GM12873 (cell line): ENCODE measurements at regions not wholly inside any gene's neighbourhood (a gene's known extent, or its start where the extent isn't known, plus 50 kb on each side); places are given as distances from the start of the nearest gene placed in this dataset.

Experiments
- CTCF ChIP-seq: IDR thresholded peaks from 2 replicates; pipeline ENCODE4 v1.5.1; 2012; ENCODE audit warnings: low read depth, mild to moderate bottlenecking, moderate library complexity, low read length, control low read depth; ENCODE audit not compliant: insufficient read depth; ENCODE audit errors: missing control alignments

DNA sequence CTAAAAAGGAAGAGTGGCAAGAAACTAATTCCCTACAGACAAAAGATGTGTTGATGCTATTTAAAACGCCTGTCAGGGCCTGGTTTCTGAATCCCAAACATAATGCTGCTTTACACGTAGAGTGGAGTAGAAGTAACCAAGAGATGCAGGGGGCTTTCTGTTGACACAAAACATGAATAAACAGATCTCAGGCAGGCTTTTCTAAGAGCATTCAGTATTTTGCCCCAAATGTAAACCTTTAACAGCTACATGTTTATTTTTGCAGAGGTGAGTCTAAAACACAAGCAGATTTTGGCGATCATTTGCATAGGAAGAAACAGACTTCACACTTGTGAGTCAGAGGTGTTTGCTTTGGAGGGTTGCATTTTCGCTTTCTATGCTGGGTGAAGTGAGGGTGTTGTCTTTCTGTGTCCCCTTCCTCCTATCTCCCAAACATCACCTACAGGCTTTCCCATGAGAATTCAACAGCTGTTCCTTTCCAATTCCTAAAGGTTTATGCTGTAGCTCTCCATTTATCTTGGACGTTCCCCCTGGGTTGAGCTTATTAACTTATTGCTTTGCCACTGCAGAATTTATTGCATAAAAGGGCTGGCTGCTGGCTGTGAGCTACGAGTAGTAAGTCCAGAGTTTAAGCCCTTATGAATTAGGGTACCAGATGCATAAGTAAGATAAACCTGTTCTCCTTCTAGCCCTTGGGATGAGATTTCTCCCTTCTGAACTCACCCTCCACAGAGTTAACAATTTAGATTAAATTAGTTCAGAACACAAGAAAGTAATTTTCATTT is 156.7 kb downstream of the DIPK2A start:
- no peak for TF ChIP-seq CTCF

DNA sequence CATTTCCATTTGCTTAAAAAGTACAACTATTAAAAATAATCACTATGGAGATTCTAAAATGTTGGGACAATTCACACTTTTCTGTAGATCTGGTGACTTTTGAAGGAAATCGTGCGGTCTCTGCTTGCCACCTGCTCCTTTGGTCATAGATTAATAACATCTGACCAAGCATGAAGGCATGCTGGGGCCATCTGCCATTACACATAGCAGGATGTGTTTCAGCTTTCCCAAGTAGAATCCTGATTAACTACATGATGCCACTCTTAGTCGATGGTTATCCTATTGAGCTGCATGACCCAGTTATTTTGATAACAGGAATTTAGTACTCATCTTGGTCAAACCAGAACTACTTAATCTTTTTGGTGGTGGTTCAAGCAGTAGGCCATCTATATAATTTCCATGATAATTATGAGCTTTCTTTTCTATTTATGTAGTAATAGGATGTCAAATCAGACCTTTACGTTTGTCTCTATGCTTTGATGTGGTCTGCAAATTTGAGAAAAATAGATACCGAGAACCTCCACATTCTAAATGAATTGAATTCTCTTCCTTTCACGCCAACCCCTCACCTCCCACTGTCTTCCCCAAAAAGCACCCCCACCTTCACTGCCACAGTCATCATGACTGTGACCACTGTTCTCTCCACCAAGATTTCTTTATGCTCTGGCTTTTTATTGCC is 158.1 kb downstream of the DIPK2A start:
- no peak for TF ChIP-seq CTCF

DNA sequence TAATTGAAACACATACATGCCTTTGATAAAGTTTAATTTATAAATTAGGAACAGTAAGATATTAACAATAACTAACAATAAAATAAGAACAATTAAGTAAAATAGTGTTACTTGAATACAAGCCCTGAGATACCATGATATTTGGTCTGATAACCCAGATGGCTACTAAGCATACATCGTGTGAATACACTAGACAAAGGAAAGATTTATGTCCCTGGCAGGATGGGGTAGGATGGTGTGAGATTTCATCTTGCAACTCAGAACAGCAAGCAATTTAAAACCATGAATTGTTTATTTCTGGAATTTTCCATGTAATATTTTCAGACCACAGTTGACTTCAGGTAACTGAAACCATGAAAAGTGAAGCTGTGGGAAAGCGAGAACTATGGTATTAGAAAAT is 169.5 kb downstream of the DIPK2A start:
- TF ChIP-seq CTCF, result no peak

DNA sequence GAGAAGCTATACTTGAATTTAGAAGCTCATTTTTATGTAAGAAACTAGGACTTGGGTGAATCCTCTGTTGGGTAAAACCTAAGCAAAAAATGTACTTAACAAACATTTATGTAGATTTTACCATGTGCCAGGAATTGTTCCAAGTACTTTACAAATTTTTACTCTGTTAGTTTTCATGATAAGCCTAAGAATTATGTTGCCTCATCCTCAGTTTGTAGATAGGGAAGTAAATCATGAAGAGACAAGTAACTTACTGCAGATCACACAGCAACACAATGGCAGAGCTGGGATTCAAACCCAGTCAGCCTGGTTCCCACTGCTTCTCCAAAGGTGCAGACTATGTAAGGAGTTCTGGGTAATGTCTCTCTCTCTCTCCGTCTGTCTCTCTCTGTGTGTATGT is 169.9 kb downstream of the DIPK2A start:
- no peak for TF ChIP-seq CTCF

DNA sequence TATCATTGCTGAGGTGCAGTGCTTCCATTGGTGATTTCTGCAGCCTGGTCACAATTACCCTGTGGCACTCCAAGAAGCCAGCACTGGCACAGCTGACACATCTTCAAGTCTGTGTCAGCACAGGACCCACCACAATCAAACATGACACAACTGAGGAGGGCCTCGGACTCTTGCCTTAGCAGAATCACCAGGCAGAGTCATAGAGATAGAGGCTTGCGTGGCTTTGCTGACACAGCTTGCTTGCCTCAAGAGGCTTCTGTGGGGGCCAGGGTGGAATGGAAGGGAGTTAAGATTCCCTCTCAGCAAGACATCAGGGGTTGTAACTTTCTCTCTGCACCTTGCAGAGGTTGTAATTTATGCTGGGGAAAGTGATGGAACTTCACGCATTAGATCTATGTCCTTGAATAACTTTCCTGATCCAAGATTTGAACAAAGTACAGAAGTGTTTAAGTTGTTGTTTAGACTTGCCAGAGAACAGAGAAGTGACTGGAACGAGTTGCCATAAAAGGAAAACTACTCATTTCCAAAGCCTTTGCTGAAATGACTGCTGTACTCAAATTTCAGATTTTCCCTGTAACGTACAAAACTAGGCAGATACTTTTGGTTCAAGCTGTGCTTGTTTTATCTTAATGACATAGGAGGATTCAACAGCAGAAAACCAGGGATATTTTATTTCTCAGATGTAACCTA is 170.7 kb downstream of the DIPK2A start:
- no peak for TF ChIP-seq CTCF

DNA sequence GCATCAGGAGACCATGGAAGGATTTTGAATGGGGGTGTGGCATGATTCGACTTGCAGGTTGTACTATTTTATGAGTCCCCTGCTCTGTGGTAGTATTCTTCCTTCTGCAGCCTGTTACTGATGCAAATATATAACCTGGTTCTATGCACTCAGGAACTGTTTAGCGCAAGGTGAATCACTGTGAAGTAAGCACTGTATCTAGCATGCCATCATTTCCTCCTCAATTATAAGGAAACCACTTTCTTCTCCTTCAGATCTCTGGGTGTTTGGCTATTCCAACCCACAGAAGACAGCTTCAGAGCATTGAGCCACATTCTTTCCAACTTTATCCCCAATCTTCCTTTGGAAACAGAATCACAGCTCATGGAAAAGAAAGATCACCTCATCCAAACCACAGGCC is 176.7 kb downstream of the DIPK2A start:
- TF ChIP-seq CTCF, result no peak

- TF ChIP-seq CTCF, result no peak
Measured at GRCh38 chr3:144151983-144152382, 180.4 kb downstream of the DIPK2A start.
